HepG2 (cell line): ENCODE measurements at regions not wholly inside any gene's neighbourhood (a gene's known extent, or its start where the extent isn't known, plus 50 kb on each side); places are given as distances from the start of the nearest gene placed in this dataset.

Experiments used
- ATAC-seq: fragments of 200-7000 bp; cut with Tn5 transposase; 3 replicates; pipeline ENCODE4 v1.9.1; 2020; ENCODE audit warnings: mild to moderate bottlenecking, moderate library complexity
- BruUV-seq: library from RNA; stranded (reverse); fragments of 400-500 nt; replicated peaks from 2 replicates; lab custom pipeline; 2021; lab: Mats Ljungman, UMichigan
- CTCF ChIA-PET: fragments of 300-600 bp; formaldehyde crosslinking; extraction: SDS; loops from one replicate; lab custom pipeline; 2021; ENCODE audit warnings: low total read pairs, inconsistent platforms, low intra/inter-chr PET ratio; lab: Yijun Ruan, JAX
- POLR2A ChIA-PET: fragments of 350-600 bp; sonication (Branson Sonifier 250); formaldehyde crosslinking; loops from one replicate; lab custom pipeline; 2020; ENCODE audit warnings: antibody characterized with exemption, inconsistent platforms; lab: Yijun Ruan, JAX
- DNase-seq: peaks from one replicate; pipeline ENCODE4 v3.0.0-alpha.2; 2015; ENCODE audit warnings: low spot score
- FAIRE-seq: peaks from 3 replicates; lab custom pipeline; 2011; peaks lifted over from hg19 to GRCh38; lab: Jason Lieb, UNC
- H2AFZ ChIP-seq: one replicate; pipeline ENCODE4 v1.6.1; 2011; ENCODE audit warnings: low read length, inconsistent platforms
- H3K27ac ChIP-seq: fragments of 300-600 bp; 3 replicates; pipeline ENCODE4 v1.8.0; 2011; ENCODE audit warnings: mixed run types, mild to moderate bottlenecking, mixed read lengths, low read length, inconsistent platforms; ENCODE audit not compliant: insufficient read depth; ENCODE audit errors: extremely low read length
- H3K27me3 ChIP-seq, 2 experiments: fragments of 200-600 bp in 1 of 2; 2 replicates in 1 of 2; 3 replicates in 1 of 2; pipeline versions ENCODE4 v1.6.0 to v1.8.0; 2011; ENCODE audit warnings: low read length in 2 of 2, mild to moderate bottlenecking in 2 of 2, moderate library complexity in 2 of 2, inconsistent platforms in 1 of 2; ENCODE audit not compliant: insufficient read depth in 2 of 2, control insufficient read depth in 1 of 2
- H3K36me3 ChIP-seq, 2 experiments: fragments of 200-600 bp in 1 of 2; replicated peaks in 1 of 2; 2 replicates in 1 of 2; 3 replicates in 1 of 2; pipeline versions ENCODE4 v1.5.1 to v1.8.0; 2011; ENCODE audit warnings: low read length in 2 of 2, inconsistent platforms in 1 of 2; ENCODE audit not compliant: insufficient read depth in 2 of 2, control insufficient read depth in 1 of 2
- H3K4me1 ChIP-seq: 2 replicates; pipeline ENCODE4 v1.5.1; 2012; ENCODE audit warnings: low read length, inconsistent platforms; ENCODE audit not compliant: insufficient read depth
- H3K4me2 ChIP-seq: 2 replicates; pipeline ENCODE4 v1.6.0; 2011; ENCODE audit warnings: low read depth, low read length, inconsistent platforms
- H3K4me3 ChIP-seq, 3 experiments: fragments of 200-600 bp in 1 of 3; sonication (generic), shearing (Covaris generic) in 1 of 3; replicated peaks in 1 of 3; 2 replicates each; pipeline ENCODE4 v1.5.1; 2011 to 2016; ENCODE audit warnings: low read length in 3 of 3, inconsistent platforms in 2 of 3, low read depth in 2 of 3, mild to moderate bottlenecking in 2 of 3, control low read depth in 1 of 3, mixed read lengths in 1 of 3; ENCODE audit not compliant: insufficient read depth in 1 of 3
- H3K79me2 ChIP-seq: one replicate; pipeline ENCODE4 v1.6.1; 2011; ENCODE audit warnings: low read length, inconsistent platforms; ENCODE audit not compliant: insufficient read depth
- H3K9ac ChIP-seq: 2 replicates; pipeline ENCODE4 v1.6.0; 2011; ENCODE audit warnings: mild to moderate bottlenecking, low read depth, low read length, inconsistent platforms; ENCODE audit not compliant: insufficient read depth
- H3K9me3 ChIP-seq: 2 replicates; pipeline ENCODE4 v1.5.1; 2012; ENCODE audit warnings: mild to moderate bottlenecking, low read length
- H4K20me1 ChIP-seq: 2 replicates; pipeline ENCODE4 v1.6.0; 2011; ENCODE audit warnings: inconsistent platforms, mild to moderate bottlenecking, low read length, moderate library complexity; ENCODE audit not compliant: insufficient read depth
- DR1 ChIP-seq: sonication (generic); formaldehyde crosslinking; IDR thresholded peaks from 2 replicates; pipeline ENCODE4 v1.8.0; 2021; ENCODE audit warnings: mild to moderate bottlenecking, missing genetic modification reagents, inconsistent platforms
- ELF1 ChIP-seq: sonication (generic); formaldehyde crosslinking; IDR thresholded peaks from 2 replicates; pipeline ENCODE4 v1.4.0; 2020; ENCODE audit warnings: missing genetic modification reagents
- FOXC1 ChIP-seq: sonication (generic); formaldehyde crosslinking; IDR thresholded peaks from 2 replicates; pipeline ENCODE4 v1.8.0; 2022; ENCODE audit warnings: mild to moderate bottlenecking, missing genetic modification reagents, borderline replicate concordance
- FOXK1 ChIP-seq: sonication (generic); formaldehyde crosslinking; IDR thresholded peaks from 2 replicates; pipeline ENCODE4 v1.4.0; 2020; ENCODE audit warnings: low read depth, missing genetic modification reagents, borderline replicate concordance
- HCFC1 ChIP-seq: fragments of 150-350 bp; IDR thresholded peaks from 2 replicates; pipeline ENCODE4 v1.6.1; 2014; ENCODE audit warnings: low read depth, low read length
- IKZF1 ChIP-seq: fragments of 450-650 bp; IDR thresholded peaks from 2 replicates; pipeline ENCODE4 v1.7.1; 2016
- JARID2 ChIP-seq: sonication (generic); formaldehyde crosslinking; IDR thresholded peaks from 2 replicates; pipeline ENCODE4 v1.8.1; 2023; ENCODE audit warnings: missing genetic modification reagents, inconsistent platforms; ENCODE audit not compliant: insufficient replicate concordance
- MTA3 ChIP-seq: sonication (generic); formaldehyde crosslinking; IDR thresholded peaks from 2 replicates; pipeline ENCODE4 v1.4.0; 2020; ENCODE audit warnings: missing genetic modification reagents
- SIX1 ChIP-seq: sonication (generic); formaldehyde crosslinking; IDR thresholded peaks from 2 replicates; pipeline ENCODE4 v1.4.0; 2020; ENCODE audit warnings: missing genetic modification reagents, borderline replicate concordance
- U2AF1 ChIP-seq: fragments of 200-400 bp; formaldehyde crosslinking; optimal IDR thresholded peaks from 2 replicates; pipeline ENCODE3; 2017; ENCODE audit warnings: mild to moderate bottlenecking, low read depth, low read length
- ZFX ChIP-seq: sonication (generic); formaldehyde crosslinking; IDR thresholded peaks from 2 replicates; pipeline ENCODE4 v1.4.0; 2020; ENCODE audit warnings: mild to moderate bottlenecking, low read depth, missing genetic modification reagents, moderate library complexity
- ZNF180 ChIP-seq: sonication (generic); formaldehyde crosslinking; IDR thresholded peaks from 2 replicates; pipeline ENCODE4 v1.4.0; 2020; ENCODE audit warnings: low read depth, missing genetic modification reagents, borderline replicate concordance
- ZNF501 ChIP-seq: sonication (generic); formaldehyde crosslinking; IDR thresholded peaks from 2 replicates; pipeline ENCODE4 v1.5.1; 2020; ENCODE audit warnings: mild to moderate bottlenecking, moderate library complexity, missing genetic modification reagents
- ZNF644 ChIP-seq: IDR thresholded peaks from 2 replicates; pipeline ENCODE4 v1.6.1; 2016; ENCODE audit warnings: low read depth
- ZNF703 ChIP-seq: sonication (generic); formaldehyde crosslinking; IDR thresholded peaks from 2 replicates; pipeline ENCODE4 v1.5.1; 2020; ENCODE audit warnings: missing genetic modification reagents, mild to moderate bottlenecking, moderate library complexity, borderline replicate concordance
- ZNF839 ChIP-seq: sonication (generic); formaldehyde crosslinking; IDR thresholded peaks from 2 replicates; pipeline ENCODE4 v1.4.0; 2020; ENCODE audit warnings: missing genetic modification reagents, mild to moderate bottlenecking, borderline replicate concordance
- ZSCAN12 ChIP-seq: sonication (generic); formaldehyde crosslinking; IDR thresholded peaks from 2 replicates; pipeline ENCODE4 v1.9.0; 2021; ENCODE audit warnings: mild to moderate bottlenecking, missing genetic modification reagents
- WGBS: methylation state at CpG from one replicate; pipeline ENCODE4 v1.1.6; 2017; ENCODE audit warnings: low lambda C conversion rate; 5-methylcytosine and 5-hydroxymethylcytosine counted together
- in situ Hi-C: cut with HindIII; loops from 2 replicates; pipeline ENCODE4 v1.10.0; 2017; ENCODE audit warnings: low pct_unique_long_range_greater_than_20kb; ENCODE audit not compliant: extremely low pct_ligation_motif_present
- intact Hi-C: fragments of 100-400 bp; cut with micrococcal nuclease; formaldehyde crosslinking; loops from one replicate; pipeline ENCODE4 v1.10.0; 2022; ENCODE audit not compliant: unreplicated experiment
- TF ChIP-seq, protein P1 (sequence below): sonication (generic); formaldehyde crosslinking; IDR thresholded peaks from 2 replicates; pipeline ENCODE4 v1.5.1; 2020; ENCODE audit warnings: missing genetic modification reagents, mild to moderate bottlenecking, borderline replicate concordance
- TF ChIP-seq, protein P2 (sequence below): sonication (generic); formaldehyde crosslinking; IDR thresholded peaks from 2 replicates; pipeline ENCODE4 v1.5.0; 2020; ENCODE audit warnings: missing genetic modification reagents

DNA sequence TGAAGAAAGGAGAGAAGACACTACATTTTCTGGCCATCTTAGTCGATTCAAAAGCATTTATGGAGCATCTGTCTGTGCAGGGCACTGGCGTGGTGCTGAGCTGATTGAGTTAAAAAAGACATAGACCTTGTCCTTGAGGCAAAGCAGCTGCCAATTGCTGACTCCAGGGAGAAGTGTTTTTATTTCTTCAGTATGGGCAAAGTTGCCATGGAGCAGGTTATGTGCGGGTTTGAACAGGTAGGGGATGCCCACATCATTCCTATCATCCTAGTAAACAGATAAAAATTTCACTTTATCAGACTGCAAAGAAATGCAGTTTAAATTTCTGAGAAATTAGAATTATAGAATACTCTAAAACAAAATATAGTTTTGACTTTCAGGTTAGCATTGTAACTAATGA lies 125.8 kb downstream of the NUP35 start:
- ATAC-seq, result no peak
- no peak for TF ChIP-seq MTA3 (CRISPR knock-in tag)
- TF ChIP-seq ZNF501 (CRISPR knock-in tag), result no peak
- no peak for TF ChIP-seq ZSCAN12 (CRISPR knock-in tag)
- TF ChIP-seq IKZF1, result no peak
- no peak for FAIRE-seq
- intact Hi-C loops, result no loop called here
- Histone ChIP-seq H3K9me3 (no peaks in the 10 kb centered on the region), H3K27me3 (no peaks in the 10 kb centered on the region), H3K27ac (no peak overlapping the region), H3K36me3 (no peaks in the 10 kb centered on the region), H3K4me3 (no peak overlapping the region), H3K4me1 (no peaks in the 10 kb centered on the region), H4K20me1 (no peaks in the 10 kb centered on the region), H3K9ac (no peak overlapping the region), H3K79me2 (no peaks in the 10 kb centered on the region), H3K4me2 (no peak overlapping the region), H2AFZ (no peak overlapping the region)
- no TSS peak for BruUV-seq
- WGBS, result 8% methylated on average over 3 of the region's 3 CpGs
- in situ Hi-C loops, result no loop called here
- POLR2A ChIA-PET, result no interaction called here
- CTCF ChIA-PET, result no interaction called here
- DNase-seq, result no peak

DNA sequence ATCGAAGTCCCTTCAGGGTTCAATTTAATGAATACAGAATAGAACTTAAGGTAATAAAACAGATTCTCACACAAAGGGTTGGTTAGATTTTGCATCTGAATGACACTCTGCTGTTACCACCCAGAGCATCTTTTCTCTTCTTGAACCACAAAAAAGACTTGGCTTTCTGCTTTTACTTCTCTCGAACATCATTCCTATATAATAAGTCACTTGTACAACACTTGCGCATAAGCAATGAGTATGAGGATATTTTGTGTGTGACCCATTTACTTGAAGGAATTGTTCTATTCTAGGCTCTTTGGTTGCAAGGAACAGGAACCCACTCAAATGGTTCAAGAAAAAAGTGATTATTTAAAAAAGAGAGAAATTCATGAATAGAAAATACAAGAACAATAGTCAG lies 126.2 kb downstream of the NUP35 start:
- CTCF ChIA-PET, result no interaction called here
- no peak overlapping the region for H2AFZ ChIP-seq
- no TSS peak for BruUV-seq
- POLR2A ChIA-PET, result no interaction called here
- H3K4me1 ChIP-seq, result no peaks in the 10 kb centered on the region
- no peaks in the 10 kb centered on the region for H3K36me3 ChIP-seq
- ATAC-seq (no peak), FAIRE-seq (no peak), DNase-seq (no peak)
- no peaks in the 10 kb centered on the region for H3K9me3 ChIP-seq
- no peaks in the 10 kb centered on the region for H3K79me2 ChIP-seq
- H4K20me1 ChIP-seq, result no peaks in the 10 kb centered on the region
- no peak overlapping the region for H3K4me3 ChIP-seq
- in situ Hi-C loops (no loop called here), intact Hi-C loops (no loop called here)
- 37% methylated on average over 3 of the region's 3 CpGs for WGBS
- no peak for TF ChIP-seq ZNF644 (CRISPR knock-in tag)
- TF ChIP-seq U2AF1, result no peak
- TF ChIP-seq ZNF839 (CRISPR knock-in tag), result no peak
- no peak for TF ChIP-seq ZNF180 (CRISPR knock-in tag)
- TF ChIP-seq DR1 (CRISPR knock-in tag), result no peak
- TF ChIP-seq ZNF703, result no peak
- no peak for TF ChIP-seq ZFX
- TF ChIP-seq JARID2, result no peak
- TF ChIP-seq SIX1 (CRISPR knock-in tag), result no peak
- no peak for TF ChIP-seq ELF1 (CRISPR knock-in tag)
- TF ChIP-seq FOXC1, result no peak
- TF ChIP-seq, protein P1, sequence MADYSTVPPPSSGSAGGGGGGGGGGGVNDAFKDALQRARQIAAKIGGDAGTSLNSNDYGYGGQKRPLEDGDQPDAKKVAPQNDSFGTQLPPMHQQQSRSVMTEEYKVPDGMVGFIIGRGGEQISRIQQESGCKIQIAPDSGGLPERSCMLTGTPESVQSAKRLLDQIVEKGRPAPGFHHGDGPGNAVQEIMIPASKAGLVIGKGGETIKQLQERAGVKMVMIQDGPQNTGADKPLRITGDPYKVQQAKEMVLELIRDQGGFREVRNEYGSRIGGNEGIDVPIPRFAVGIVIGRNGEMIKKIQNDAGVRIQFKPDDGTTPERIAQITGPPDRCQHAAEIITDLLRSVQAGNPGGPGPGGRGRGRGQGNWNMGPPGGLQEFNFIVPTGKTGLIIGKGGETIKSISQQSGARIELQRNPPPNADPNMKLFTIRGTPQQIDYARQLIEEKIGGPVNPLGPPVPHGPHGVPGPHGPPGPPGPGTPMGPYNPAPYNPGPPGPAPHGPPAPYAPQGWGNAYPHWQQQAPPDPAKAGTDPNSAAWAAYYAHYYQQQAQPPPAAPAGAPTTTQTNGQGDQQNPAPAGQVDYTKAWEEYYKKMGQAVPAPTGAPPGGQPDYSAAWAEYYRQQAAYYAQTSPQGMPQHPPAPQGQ, result no peak
- no peak for TF ChIP-seq FOXK1 (CRISPR knock-in tag)
- TF ChIP-seq HCFC1, result no peak
- TF ChIP-seq, protein P2, sequence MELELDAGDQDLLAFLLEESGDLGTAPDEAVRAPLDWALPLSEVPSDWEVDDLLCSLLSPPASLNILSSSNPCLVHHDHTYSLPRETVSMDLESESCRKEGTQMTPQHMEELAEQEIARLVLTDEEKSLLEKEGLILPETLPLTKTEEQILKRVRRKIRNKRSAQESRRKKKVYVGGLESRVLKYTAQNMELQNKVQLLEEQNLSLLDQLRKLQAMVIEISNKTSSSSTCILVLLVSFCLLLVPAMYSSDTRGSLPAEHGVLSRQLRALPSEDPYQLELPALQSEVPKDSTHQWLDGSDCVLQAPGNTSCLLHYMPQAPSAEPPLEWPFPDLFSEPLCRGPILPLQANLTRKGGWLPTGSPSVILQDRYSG (CRISPR knock-in tag), result no peak
- H3K9ac ChIP-seq, result no peak overlapping the region
- no peak overlapping the region for H3K4me2 ChIP-seq
- H3K27ac ChIP-seq, result no peak overlapping the region
- H3K27me3 ChIP-seq, result no peaks in the 10 kb centered on the region
